Thyroid gland (tissue), 4 donors: ENCODE measurements at regions not wholly inside any gene's neighbourhood (a gene's known extent, or its start where the extent isn't known, plus 50 kb on each side); places are given as distances from the start of the nearest gene placed in this dataset.
"Not testable (repeated sequence)": the region's sequence is repeated elsewhere in the genome, so short reads cannot be mapped to it uniquely, and the experiment has no call there.

Experiments
- POLR2A ChIP-seq, 2 donors: fragments of 450-650 bp; IDR thresholded peaks; one replicate each; pipeline ENCODE4 v1.6.1; 2017; ENCODE audit warnings: antibody characterized with exemption in 2 of 2, mild to moderate bottlenecking in 2 of 2, moderate library complexity in 1 of 2
- TF ChIP-seq, protein P1 (sequence below), 6 experiments: fragments of 200-600 bp in 3 of 6; fragments of 450-650 bp in 3 of 6; sonication (generic) in 3 of 6; IDR thresholded peaks; one replicate each; pipeline ENCODE4 v1.5.1; 2016 to 2019; ENCODE audit warnings: antibody characterized with exemption in 6 of 6, mild to moderate bottlenecking in 2 of 6, inconsistent platforms in 1 of 6, moderate library complexity in 1 of 6

DNA sequence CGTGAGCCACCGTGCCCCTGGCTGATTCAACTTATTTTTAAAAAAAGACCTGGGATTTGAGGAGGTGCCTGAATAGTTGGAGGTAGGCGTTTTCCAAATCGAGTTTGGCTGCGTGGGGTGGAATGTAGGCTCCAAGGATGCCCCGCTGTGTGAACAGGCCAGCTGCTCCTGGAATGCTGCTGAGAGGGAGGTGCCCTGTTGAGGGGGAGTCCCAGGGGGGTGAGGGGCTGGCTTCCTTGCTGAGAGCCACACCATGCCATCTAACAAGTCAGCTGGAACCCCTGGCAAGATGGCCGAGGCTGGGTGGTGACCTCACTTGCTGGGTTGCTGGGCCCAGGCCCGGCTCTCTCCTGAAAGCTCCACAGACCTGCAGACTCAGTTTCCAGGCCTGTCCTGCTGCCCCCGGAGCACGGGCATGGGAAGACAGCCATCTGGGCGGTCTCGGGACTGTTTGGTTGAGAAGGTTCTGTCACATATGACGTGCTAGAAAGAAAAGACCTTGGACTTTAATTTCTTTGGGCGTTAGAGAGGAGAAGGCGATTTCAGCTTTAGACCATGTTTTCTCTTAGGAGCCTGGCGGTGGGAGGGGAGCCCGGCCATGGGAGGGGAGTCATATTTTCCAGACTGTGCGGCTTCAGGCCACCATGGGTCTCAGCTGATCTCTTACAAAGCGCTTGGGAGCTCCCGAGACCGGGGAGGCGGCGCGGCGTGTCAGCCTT, 4047.0 kb upstream of the TPTE start:
- TF ChIP-seq, protein P1, sequence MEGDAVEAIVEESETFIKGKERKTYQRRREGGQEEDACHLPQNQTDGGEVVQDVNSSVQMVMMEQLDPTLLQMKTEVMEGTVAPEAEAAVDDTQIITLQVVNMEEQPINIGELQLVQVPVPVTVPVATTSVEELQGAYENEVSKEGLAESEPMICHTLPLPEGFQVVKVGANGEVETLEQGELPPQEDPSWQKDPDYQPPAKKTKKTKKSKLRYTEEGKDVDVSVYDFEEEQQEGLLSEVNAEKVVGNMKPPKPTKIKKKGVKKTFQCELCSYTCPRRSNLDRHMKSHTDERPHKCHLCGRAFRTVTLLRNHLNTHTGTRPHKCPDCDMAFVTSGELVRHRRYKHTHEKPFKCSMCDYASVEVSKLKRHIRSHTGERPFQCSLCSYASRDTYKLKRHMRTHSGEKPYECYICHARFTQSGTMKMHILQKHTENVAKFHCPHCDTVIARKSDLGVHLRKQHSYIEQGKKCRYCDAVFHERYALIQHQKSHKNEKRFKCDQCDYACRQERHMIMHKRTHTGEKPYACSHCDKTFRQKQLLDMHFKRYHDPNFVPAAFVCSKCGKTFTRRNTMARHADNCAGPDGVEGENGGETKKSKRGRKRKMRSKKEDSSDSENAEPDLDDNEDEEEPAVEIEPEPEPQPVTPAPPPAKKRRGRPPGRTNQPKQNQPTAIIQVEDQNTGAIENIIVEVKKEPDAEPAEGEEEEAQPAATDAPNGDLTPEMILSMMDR (IDR thresholded peaks at IDR 0.05), result not testable (repeated sequence)
- not testable (repeated sequence) for TF ChIP-seq POLR2A (IDR thresholded peaks at IDR 0.05)
